DMS53 treated with DMSO at 0.1 percent for 48 hours (cell line): ENCODE measurements at regions not wholly inside any gene's neighbourhood (a gene's known extent, or its start where the extent isn't known, plus 50 kb on each side); places are given as distances from the start of the nearest gene placed in this dataset.

Experiments used
- DNase-seq: peaks from one replicate; lab custom pipeline; 2025; ENCODE audit not compliant: unreplicated experiment; lab: John Stamatoyannopoulos, UW

DNA sequence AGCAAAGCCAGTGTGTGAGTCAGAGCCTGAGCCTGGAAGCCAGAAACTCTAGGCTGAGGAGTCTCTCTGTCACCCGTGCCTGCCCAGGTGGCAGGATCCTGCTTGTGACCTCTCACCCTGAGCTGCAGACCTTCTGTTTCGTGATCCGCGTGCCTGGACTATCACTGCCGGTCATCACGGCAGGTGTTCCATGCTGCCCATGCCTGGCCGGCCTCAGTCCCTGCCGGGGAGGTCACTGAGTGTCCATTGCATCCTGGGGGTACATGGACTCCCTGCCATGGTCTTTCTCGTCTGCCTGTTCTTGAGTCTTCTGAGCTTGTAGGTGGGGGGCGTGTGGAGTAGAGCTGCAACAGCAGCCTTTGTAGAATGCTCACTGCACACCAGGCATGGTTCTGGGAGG is 1032.4 kb downstream of the TBC1D22A start:
- DNase-seq: no peak

DNA sequence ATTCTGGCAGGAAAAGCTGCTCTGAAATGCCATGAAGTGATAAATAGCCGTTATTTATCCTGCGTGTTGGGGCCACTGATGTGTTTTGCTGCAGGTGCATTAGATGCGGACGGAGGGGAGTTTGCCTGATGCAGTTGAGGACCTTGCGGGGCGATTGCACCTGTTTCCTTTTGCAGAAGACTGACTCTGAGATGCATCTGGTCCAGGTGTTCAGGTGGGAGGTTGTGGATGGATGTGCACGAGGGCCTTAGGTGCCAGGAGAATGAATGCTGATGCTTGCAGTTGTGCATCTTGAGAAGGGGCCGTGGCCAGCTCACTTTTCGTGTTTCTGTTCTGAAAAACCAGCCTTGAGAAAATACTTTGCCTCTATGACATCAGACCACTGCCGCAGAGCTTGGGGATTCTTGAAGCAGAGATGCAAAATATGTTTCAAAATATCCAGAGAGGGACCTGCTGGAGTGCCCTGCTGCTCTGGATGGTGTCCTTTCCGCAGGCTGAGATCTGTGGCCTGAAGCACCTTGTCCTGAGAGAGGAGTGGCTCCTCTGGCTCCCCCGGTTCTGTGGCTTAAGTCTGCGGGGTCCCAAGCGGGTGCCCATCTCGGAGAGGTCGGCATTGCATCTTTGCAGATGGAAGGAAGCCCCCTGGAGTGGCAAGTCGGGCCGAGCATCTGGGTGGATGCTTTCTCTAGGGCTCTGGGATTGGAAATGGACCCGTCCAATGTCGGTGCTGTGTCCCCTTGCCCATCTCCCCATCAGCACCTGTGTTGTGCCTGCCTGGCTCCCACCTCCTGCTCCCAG is 1031.1 kb downstream of the TBC1D22A start:
- DNase-seq: no peak

DNA sequence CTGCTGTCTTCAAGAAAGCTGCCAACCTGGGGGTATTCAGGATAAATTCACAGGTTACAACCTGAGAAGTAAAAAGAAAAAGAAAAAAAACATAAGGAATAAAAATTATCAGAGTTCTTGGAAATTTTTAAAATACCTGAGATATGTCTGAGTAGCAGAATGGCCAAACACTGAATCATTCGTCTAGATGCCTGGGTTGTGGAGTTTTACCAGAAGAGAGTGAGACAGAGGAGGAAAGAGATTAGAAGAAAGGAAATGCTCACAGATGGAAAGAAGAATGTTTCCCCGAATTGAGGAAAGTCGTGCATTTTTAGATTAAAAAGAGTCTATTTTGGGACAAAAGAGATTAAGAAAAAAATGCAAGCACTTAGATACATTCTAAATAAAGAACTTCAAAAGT is 1026.7 kb downstream of the TBC1D22A start:
- DNase-seq: no peak

- DNase-seq: no peak
These were observed 1026.0 kb downstream of the TBC1D22A start for GRCh38 chr22:47788461-47788860.

- no peak for DNase-seq
These were observed 1025.2 kb downstream of the TBC1D22A start for GRCh38 chr22:47787501-47788227.

GRCh38 chr22:47786650-47787290 is 1024.3 kb downstream of the TBC1D22A start:
- DNase-seq: no peak

DNA sequence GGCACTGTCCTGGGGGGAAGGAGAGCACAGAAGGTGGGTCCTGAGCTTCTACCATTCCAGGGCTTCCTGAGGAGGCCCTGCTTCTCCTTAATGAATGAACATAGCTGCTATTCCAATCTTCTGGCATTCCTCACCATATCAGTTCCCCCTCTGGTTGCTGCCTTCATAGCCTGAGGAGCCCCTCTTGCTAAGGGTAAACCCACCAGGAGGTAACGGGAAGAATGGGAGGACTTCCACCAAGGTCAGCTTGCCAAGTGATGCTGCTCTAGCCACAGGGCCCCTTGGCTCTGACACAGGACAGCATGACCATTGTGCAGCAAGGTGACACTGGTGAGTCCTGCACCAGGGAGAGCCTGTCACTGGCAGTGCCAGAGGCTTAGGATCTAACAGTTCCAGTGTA is 1022.5 kb downstream of the TBC1D22A start:
- DNase-seq: no peak

GRCh38 chr22:47784367-47784983 is 1022.0 kb downstream of the TBC1D22A start:
- no peak for DNase-seq

DNA sequence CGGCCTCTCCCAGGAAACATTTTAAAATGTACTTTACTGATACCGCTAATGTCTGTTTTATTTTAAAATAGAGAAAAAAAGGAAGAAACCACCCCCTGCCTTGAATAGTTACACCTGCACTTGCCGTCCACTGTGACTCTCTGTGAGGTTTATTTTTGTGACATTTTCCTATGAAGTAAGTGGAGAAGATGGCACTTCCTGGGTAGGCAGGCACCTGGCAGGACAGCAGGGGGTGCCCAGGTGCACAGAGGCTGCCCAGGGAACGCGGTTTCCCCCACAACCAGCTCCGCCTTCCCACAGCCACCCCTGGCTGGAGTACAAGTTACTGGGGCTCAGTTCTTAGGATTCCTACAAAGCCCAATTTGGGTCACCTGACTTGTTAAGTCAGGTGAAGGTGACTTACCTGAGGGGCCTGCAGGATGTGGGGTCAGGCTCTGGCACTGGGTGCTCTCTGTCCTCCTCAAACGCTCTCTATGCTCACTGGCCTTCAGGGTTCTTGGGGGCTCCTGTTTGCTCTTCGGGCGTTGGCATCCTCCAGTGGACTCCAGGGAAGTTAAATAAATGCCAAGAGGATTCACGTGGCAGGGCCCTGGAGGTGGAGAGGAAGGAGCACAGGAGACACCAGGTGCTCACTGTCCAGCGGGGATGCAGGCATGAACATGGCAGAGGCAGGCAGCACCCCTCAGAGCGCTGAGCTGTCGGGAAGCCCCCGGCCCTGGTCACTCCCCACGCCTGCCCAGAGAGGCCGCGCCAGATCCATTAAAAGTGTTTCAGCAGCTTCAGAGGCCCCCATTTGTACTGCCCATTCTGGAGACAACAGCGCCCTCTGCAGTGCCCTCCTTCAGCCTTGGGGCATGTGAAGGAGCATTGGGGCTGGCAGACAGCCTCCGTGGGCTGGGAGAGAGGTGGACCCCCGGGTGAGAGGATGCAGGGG is 1021.2 kb downstream of the TBC1D22A start:
- DNase-seq: no peak

DNA sequence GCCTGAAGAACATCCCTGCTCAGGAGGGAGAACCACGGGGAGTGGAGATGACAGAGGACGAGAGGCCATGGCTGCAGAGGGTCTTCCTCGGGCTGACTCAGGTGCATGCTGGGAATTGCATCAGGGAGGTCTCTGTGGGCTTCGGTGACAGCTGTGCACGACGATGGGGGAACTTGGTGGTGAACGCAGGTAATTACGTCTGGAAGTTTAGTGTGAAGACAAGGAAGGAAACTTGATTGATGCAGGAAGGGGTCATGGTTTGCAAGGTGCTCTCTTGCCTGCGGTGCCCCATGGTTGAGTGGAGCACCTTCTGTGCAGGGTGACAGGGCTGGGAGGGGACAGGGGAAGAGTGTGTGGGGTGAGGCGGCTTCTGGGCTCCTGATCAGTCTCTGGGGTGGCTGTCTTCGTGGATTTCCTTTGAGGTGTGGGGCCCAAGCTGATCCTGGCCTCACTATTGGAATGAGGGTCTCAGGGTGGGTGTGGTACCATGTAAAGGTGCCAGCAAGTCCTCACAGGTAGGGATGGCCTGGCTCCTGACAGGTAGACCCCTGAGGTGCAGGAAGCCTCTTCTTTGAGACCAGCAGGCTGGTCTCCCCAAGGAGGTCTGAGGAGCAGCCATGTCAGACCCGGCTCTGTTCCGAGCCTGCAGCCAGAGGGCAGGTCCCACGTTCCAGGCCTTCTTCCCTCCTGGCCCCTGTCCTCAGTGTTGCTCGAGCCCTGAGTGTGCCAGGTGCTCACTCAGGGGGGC is 1020.1 kb downstream of the TBC1D22A start:
- no peak for DNase-seq

GRCh38 chr22:47781427-47782111 is 1019.1 kb downstream of the TBC1D22A start:
- DNase-seq: no peak

GRCh38 chr22:47781024-47781423 is 1018.6 kb downstream of the TBC1D22A start:
- no peak for DNase-seq

DNA sequence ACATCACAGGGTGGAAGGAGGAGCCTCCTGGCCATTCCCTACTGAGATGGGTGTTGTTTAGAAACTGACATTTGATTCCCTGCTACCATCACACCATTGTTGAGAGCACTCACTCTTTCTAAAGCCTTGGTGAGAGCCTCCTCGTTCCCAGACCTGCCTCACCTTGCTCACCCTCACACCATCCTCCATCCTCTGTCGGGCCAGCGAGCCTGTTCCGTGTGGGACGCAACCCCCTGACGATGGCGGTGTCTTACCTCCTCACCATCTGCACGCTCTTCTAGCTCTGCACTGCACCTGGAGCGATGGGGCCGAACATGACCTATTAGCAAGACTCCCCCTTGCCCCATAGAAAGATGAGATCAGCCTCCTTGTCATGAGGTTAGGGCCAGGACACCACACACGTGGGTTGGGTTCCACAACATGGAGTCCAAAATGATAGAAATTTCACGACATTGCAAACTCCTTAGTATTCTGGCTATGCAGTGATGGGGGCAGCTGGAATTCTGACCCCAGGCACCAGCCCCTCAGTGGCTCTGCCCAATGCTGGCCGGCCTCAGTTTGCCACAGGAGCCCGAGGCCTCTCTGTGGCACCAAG is 1017.9 kb downstream of the TBC1D22A start:
- no peak for DNase-seq

GRCh38 chr22:47779474-47779873 is 1017.0 kb downstream of the TBC1D22A start:
- no peak for DNase-seq

GRCh38 chr22:47778160-47778658 is 1015.8 kb downstream of the TBC1D22A start:
- DNase-seq: no peak

GRCh38 chr22:47777426-47777825 is 1015.0 kb downstream of the TBC1D22A start:
- DNase-seq: no peak

- DNase-seq: no peak
These were observed 1013.9 kb downstream of the TBC1D22A start for GRCh38 chr22:47776329-47776728.

GRCh38 chr22:47775686-47776085 is 1013.2 kb downstream of the TBC1D22A start:
- DNase-seq: no peak

DNA sequence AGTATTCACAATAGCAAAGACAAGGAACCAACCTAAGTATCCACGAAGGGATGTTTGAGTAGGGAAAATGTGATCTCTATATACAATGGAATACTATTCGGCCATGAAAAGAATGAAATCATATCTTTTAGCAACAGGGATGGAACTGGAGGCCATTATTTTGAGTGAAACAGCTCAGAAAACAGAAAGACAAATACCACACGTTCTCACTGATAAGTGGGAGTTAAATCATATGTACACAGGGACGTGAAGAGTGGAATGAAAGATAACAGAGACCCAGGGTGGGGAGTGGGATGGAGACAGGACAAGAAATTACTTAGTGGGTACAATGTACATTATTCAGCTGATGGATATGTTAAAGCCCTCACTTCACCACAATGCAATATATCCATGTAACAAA is 1012.7 kb downstream of the TBC1D22A start:
- DNase-seq: no peak
